SU-DHL-6 (cell line): ENCODE measurements at regions not wholly inside any gene's neighbourhood (a gene's known extent, or its start where the extent isn't known, plus 50 kb on each side); places are given as distances from the start of the nearest gene placed in this dataset.

Experiments used
- H2AFZ ChIP-seq: fragments of 200-600 bp; sonication (generic); 2 replicates; pipeline ENCODE4 v1.6.1; 2014; ENCODE audit warnings: low read depth, mild to moderate bottlenecking, moderate library complexity, mixed read lengths, antibody characterized with exemption, low read length; ENCODE audit not compliant: severe bottlenecking
- H3F3A ChIP-seq: fragments of 200-600 bp; shearing (Covaris generic); 2 replicates; pipeline ENCODE4 v1.6.0; 2016; ENCODE audit warnings: antibody characterized with exemption, mild to moderate bottlenecking; ENCODE audit not compliant: insufficient read depth
- H3K27ac ChIP-seq: fragments of 200-600 bp; sonication (generic); 2 replicates; pipeline ENCODE4 v1.5.1; 2016; ENCODE audit warnings: low read depth, mild to moderate bottlenecking, low read length, moderate library complexity, mixed read lengths
- H3K27me3 ChIP-seq: fragments of 200-600 bp; sonication (generic), shearing (Covaris generic); 2 replicates; pipeline ENCODE4 v1.6.0; 2014; ENCODE audit warnings: mild to moderate bottlenecking, low read length
- H3K36me3 ChIP-seq: fragments of 200-600 bp; sonication (generic); 2 replicates; pipeline ENCODE4 v1.6.1; 2014; ENCODE audit warnings: mild to moderate bottlenecking, low read length, mixed read lengths
- H3K4me2 ChIP-seq: fragments of 300-600, 200-600 bp; shearing (Covaris generic), sonication (generic); 2 replicates; pipeline ENCODE4 v1.6.0; 2014; ENCODE audit warnings: low read length, low read depth, mild to moderate bottlenecking; ENCODE audit not compliant: poor library complexity, severe bottlenecking
- H3K4me3 ChIP-seq: fragments of 200-600 bp; sonication (generic); 2 replicates; pipeline ENCODE4 v1.5.1; 2014; ENCODE audit warnings: antibody characterized with exemption, low read length, mild to moderate bottlenecking, mixed read lengths; ENCODE audit not compliant: insufficient read depth, poor library complexity, severe bottlenecking
- H3K79me2 ChIP-seq: fragments of 200-600 bp; sonication (generic); 2 replicates; pipeline ENCODE4 v1.6.1; 2014; ENCODE audit warnings: mild to moderate bottlenecking, low read length, moderate library complexity; ENCODE audit not compliant: insufficient read depth
- H3K9ac ChIP-seq: fragments of 200-600 bp; sonication (generic); 2 replicates; pipeline ENCODE4 v1.7.0; 2014; ENCODE audit warnings: mild to moderate bottlenecking, low read length
- H3K9me2 ChIP-seq: fragments of 200-600 bp; sonication (generic); replicated peaks from 2 replicates; pipeline ENCODE4 v1.6.1; 2014; ENCODE audit warnings: low read length; ENCODE audit not compliant: insufficient read depth
- H3K9me3 ChIP-seq: fragments of 200-600 bp; sonication (generic); 2 replicates; pipeline ENCODE4 v1.6.1; 2014; ENCODE audit warnings: low read length, mixed read lengths; ENCODE audit not compliant: insufficient read depth
- H4K20me1 ChIP-seq: fragments of 200-600 bp; sonication (generic); 2 replicates; pipeline ENCODE4 v1.6.1; 2014; ENCODE audit warnings: low read depth, mild to moderate bottlenecking, antibody characterized with exemption, low read length, moderate library complexity, mixed read lengths
- CTCF ChIP-seq: fragments of 200-600 bp; sonication (generic); IDR thresholded peaks from one replicate; pipeline ENCODE4 v1.5.1; 2017; ENCODE audit warnings: antibody characterized with exemption, mild to moderate bottlenecking, low read length, moderate library complexity; ENCODE audit not compliant: insufficient read depth, poor library complexity, severe bottlenecking
- EZH2phosphoT487 ChIP-seq: fragments of 200-600 bp; sonication (generic), shearing (Covaris generic); conservative IDR thresholded peaks from 2 replicates; pipeline ENCODE4 v1.6.1; 2018; ENCODE audit warnings: mild to moderate bottlenecking, antibody characterized with exemption, low read length, moderate library complexity, mixed read lengths

GRCh38 chr4:32094987-32095386 lies 1374.8 kb downstream of the PCDH7 start:
- 0 out of 2 replicates have a peak, but pooled peaks cover 3% of the 10 kb centered on the region for H3K36me3 ChIP-seq
- H3K4me3 ChIP-seq: no peak overlapping the region
- H3K27ac ChIP-seq: no peak overlapping the region
- no peak overlapping the region for H2AFZ ChIP-seq
- no peak for TF ChIP-seq CTCF
- no peak for TF ChIP-seq EZH2phosphoT487
- H3K79me2 ChIP-seq: no peaks in the 10 kb centered on the region
- no peaks in the 10 kb centered on the region for H3K27me3 ChIP-seq
- H3K9me3 ChIP-seq: peaks cover 17% of the 10 kb centered on the region; the same call in 1 of the 2 replicates
- H3K9ac ChIP-seq: no peak overlapping the region
- no peak overlapping the region for H3K4me2 ChIP-seq
- no peaks in the 10 kb centered on the region for H3K9me2 ChIP-seq
- 0 out of 2 replicates have a peak, but pooled peaks cover 3% of the 10 kb centered on the region for H3F3A ChIP-seq
- H4K20me1 ChIP-seq: no peaks in the 10 kb centered on the region

DNA sequence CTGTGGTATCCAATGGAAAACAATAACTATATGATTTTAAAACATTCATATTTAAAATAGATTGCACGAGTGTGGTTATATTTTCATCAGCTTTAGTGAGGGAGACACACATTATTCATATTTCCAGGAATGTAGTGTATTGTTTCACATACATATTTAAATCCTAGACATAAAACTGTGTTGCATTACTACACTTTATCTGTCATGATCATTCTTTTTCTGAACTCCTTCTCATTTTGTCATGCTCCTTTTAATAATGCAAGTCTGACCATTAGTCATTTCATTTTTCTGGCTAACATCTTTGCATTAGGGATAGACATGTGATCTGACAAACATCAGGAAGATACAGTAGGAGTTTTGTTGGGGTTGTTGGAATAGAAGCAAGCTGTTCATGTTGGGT lies 1382.7 kb downstream of the PCDH7 start:
- H3K79me2 ChIP-seq: no peaks in the 10 kb centered on the region
- H3K36me3 ChIP-seq: no peaks in the 10 kb centered on the region; the same call in 1 of the 2 replicates
- no peaks in the 10 kb centered on the region for H3K27me3 ChIP-seq
- H3K4me2 ChIP-seq: no peak overlapping the region
- no peaks in the 10 kb centered on the region for H3K9me3 ChIP-seq
- H3K9ac ChIP-seq: no peak overlapping the region
- H3K9me2 ChIP-seq: no peaks in the 10 kb centered on the region
- H3F3A ChIP-seq: no peaks in the 10 kb centered on the region
- TF ChIP-seq CTCF: no peak
- TF ChIP-seq EZH2phosphoT487: no peak
- H3K4me3 ChIP-seq: no peak overlapping the region
- no peaks in the 10 kb centered on the region for H4K20me1 ChIP-seq
- H2AFZ ChIP-seq: no peak overlapping the region
- H3K27ac ChIP-seq: no peak overlapping the region

DNA sequence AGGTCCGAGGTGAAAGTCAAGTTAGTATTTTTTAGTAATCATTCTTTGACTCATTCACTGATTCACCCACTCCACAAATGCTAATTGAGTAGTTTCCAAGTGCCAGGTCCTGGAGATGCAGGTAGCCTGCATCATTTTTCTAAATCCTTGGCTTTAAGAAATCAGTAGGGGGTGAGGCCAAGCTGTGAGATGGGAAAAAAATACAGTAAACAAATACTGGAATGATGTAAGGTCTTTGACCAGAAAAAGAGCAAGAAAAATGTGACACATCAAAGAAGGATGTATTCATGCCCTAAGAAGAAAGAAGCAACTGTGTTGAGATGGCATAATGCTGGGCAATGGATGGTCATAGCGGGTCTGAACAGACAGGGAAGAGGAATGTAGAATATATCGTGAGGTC lies 1386.6 kb downstream of the PCDH7 start:
- Histone ChIP-seq H3K9ac (no peak overlapping the region), H2AFZ (peak overlapping the region; percentile 62), H3K27me3 (no peaks in the 10 kb centered on the region), H3K4me2 (no peak overlapping the region), H4K20me1 (no peaks in the 10 kb centered on the region), H3K9me2 (no peaks in the 10 kb centered on the region), H3K4me3 (no peak overlapping the region), H3K27ac (no peak overlapping the region), H3K9me3 (no peaks in the 10 kb centered on the region), H3F3A (no peaks in the 10 kb centered on the region), H3K36me3 (no peaks in the 10 kb centered on the region; the same call in 1 of the 2 replicates), H3K79me2 (no peaks in the 10 kb centered on the region)
- TF ChIP-seq EZH2phosphoT487 (no peak), CTCF (no peak)
